Osteocyte (in vitro differentiated cells): ENCODE measurements at regions not wholly inside any gene's neighbourhood (a gene's known extent, or its start where the extent isn't known, plus 50 kb on each side); places are given as distances from the start of the nearest gene placed in this dataset.

Experiments
- DNase-seq: peaks from one replicate; pipeline ENCODE4 v3.0.0; 2021; ENCODE audit warnings: mixed read lengths; ENCODE audit not compliant: unreplicated experiment; ENCODE audit errors: extremely low spot score
- H3K27ac Mint-ChIP-seq: one replicate; pipeline ENCODE4 v1.8.0; 2021; ENCODE audit warnings: mild to moderate bottlenecking, mixed read lengths; ENCODE audit not compliant: unreplicated experiment
- H3K27me3 Mint-ChIP-seq: one replicate; pipeline ENCODE4 v1.8.0; 2021; ENCODE audit warnings: mixed read lengths; ENCODE audit not compliant: unreplicated experiment
- H3K36me3 Mint-ChIP-seq: one replicate; pipeline ENCODE4 v1.8.0; 2021; ENCODE audit warnings: mixed read lengths; ENCODE audit not compliant: unreplicated experiment
- H3K4me1 Mint-ChIP-seq: one replicate; pipeline ENCODE4 v1.8.0; 2021; ENCODE audit warnings: mixed read lengths; ENCODE audit not compliant: unreplicated experiment
- H3K4me3 Mint-ChIP-seq: one replicate; pipeline ENCODE4 v1.8.0; 2021; ENCODE audit warnings: mild to moderate bottlenecking, moderate library complexity, mixed read lengths; ENCODE audit not compliant: unreplicated experiment
- H3K9me3 Mint-ChIP-seq: one replicate; pipeline ENCODE4 v1.8.0; 2021; ENCODE audit warnings: mixed read lengths; ENCODE audit not compliant: unreplicated experiment
- TF ChIP-seq, protein P1 (sequence below): fragments of 200-600 bp; sonication (generic); IDR thresholded peaks from 2 replicates; pipeline ENCODE4 v1.5.0; 2021; ENCODE audit warnings: antibody characterized with exemption, mild to moderate bottlenecking, moderate library complexity

DNA sequence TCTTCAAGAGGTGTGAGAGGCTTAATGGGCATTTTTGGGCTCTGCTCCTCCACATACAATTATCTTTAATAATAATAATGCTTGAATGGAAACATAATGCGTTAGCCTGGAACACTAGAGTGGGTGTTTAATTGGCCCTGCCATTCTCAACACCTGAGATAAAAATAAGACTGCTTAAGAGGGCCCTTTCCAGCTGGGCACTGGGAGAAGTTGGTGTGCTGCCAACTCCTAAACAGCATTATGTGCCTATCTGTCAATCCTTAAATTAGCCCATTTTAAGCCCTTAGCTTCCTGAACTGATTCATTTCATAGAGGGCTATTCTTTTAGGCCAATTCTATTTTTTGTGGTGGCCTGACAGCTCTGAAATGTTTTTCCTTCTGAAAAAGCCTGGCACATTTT lies 211.1 kb upstream of the ZIC3 start:
- Mint-ChIP-seq H3K27ac (no peak overlapping the region), H3K27me3 (no peaks in the 10 kb centered on the region), H3K4me3 (no peak overlapping the region), H3K4me1 (no peaks in the 10 kb centered on the region), H3K9me3 (peaks cover 14% of the 10 kb centered on the region), H3K36me3 (no peaks in the 10 kb centered on the region)
- no peak for DNase-seq
- TF ChIP-seq, protein P1, sequence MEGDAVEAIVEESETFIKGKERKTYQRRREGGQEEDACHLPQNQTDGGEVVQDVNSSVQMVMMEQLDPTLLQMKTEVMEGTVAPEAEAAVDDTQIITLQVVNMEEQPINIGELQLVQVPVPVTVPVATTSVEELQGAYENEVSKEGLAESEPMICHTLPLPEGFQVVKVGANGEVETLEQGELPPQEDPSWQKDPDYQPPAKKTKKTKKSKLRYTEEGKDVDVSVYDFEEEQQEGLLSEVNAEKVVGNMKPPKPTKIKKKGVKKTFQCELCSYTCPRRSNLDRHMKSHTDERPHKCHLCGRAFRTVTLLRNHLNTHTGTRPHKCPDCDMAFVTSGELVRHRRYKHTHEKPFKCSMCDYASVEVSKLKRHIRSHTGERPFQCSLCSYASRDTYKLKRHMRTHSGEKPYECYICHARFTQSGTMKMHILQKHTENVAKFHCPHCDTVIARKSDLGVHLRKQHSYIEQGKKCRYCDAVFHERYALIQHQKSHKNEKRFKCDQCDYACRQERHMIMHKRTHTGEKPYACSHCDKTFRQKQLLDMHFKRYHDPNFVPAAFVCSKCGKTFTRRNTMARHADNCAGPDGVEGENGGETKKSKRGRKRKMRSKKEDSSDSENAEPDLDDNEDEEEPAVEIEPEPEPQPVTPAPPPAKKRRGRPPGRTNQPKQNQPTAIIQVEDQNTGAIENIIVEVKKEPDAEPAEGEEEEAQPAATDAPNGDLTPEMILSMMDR, result no peak

DNA sequence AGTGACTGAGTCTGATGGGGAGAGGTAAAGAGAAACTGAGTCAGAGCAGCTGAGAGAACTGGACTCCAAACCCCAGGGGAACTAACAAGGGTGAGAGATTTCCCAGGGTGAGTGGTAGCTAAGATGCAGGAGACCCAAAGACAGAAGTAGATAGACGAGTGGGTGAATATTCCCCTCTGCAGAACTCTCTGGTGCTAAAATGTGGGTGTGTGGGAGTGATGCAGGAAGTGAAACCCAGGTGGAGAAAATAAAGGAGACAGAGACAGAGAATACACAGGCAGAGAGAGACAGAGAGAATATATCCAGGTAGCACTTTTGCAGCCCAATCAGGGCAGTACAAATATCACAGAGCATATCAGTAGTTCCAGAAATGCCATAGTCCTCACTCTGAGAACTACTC lies 212.5 kb upstream of the ZIC3 start:
- Mint-ChIP-seq H3K4me3 (no peak overlapping the region), H3K9me3 (peaks cover 20% of the 10 kb centered on the region), H3K27me3 (no peaks in the 10 kb centered on the region), H3K36me3 (no peaks in the 10 kb centered on the region), H3K27ac (no peak overlapping the region), H3K4me1 (no peaks in the 10 kb centered on the region)
- DNase-seq, result no peak
- TF ChIP-seq, protein P1, result no peak

DNA sequence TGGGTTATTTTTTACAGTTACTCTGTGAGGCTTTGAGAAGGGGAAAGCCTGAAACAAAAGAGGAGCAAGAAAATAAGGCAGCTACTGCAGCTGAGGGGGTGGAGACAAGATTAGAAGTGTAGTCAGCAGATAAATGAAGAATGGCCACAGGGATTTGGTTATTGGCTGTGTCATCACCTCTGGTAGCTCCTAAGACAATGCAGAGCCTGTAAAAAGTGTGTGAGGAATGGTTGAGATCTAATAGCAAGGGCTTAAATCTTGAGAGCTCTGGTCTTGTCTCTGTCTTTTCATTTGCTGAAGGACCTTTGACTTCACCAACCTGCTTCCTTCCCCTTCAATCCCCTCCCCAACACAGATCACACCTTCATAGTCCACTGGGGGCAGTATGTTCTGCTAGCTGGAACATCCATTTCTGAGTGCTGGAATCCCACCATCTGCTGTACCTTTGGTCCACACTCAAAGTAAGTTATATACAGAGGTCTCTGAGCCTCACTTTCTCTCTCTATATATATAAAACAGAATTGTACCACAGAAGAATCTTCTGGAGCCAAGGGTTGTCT lies 213.7 kb upstream of the ZIC3 start:
- TF ChIP-seq, protein P1, result no peak
- no peaks in the 10 kb centered on the region for H3K36me3 Mint-ChIP-seq
- H3K4me1 Mint-ChIP-seq, result no peaks in the 10 kb centered on the region
- DNase-seq, result no peak
- no peaks in the 10 kb centered on the region for H3K27me3 Mint-ChIP-seq
- H3K27ac Mint-ChIP-seq, result no peak overlapping the region
- peaks cover 26% of the 10 kb centered on the region for H3K9me3 Mint-ChIP-seq
- no peak overlapping the region for H3K4me3 Mint-ChIP-seq

- H3K27me3 Mint-ChIP-seq, result no peaks in the 10 kb centered on the region
- TF ChIP-seq, protein P1, result no peak
- no peak for DNase-seq
Measured at GRCh38 chrX:137342969-137343368, 223.0 kb upstream of the ZIC3 start.

DNA sequence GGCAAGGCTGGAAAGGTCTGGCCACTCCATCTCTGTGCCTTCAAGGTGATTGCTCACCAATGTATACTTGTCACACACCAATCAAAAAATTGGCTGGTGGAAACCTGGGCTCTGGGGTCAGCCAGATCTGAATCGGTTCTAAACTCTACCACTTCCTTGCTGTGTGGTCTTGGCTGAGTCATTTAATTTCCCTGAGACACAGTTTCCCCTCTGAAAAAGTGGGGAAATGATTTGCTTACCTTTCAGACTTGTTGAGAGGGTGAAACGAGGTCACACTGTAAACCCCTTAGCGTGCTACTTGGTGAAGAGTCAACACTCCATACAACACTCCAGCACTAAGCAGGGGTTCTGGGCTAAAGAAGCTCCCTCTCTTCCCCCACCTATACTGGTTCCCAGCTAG lies 252.3 kb upstream of the ZIC3 start:
- no peaks in the 10 kb centered on the region for H3K27me3 Mint-ChIP-seq
- no peak overlapping the region for H3K4me3 Mint-ChIP-seq
- TF ChIP-seq, protein P1, result no peak
- H3K36me3 Mint-ChIP-seq, result no peaks in the 10 kb centered on the region
- DNase-seq, result no peak
- no peaks in the 10 kb centered on the region for H3K4me1 Mint-ChIP-seq
- peaks cover 27% of the 10 kb centered on the region for H3K9me3 Mint-ChIP-seq
- no peak overlapping the region for H3K27ac Mint-ChIP-seq

More at GRCh38 chrX:137342969-137343368, 223.0 kb upstream of the ZIC3 start:
- H3K4me1 Mint-ChIP-seq, result no peaks in the 10 kb centered on the region
- no peaks in the 10 kb centered on the region for H3K36me3 Mint-ChIP-seq
- no peak overlapping the region for H3K27ac Mint-ChIP-seq
- H3K4me3 Mint-ChIP-seq, result no peak overlapping the region
- peaks cover 35% of the 10 kb centered on the region for H3K9me3 Mint-ChIP-seq
